ENCODE measurements at regions not wholly inside any gene's neighbourhood (a gene's known extent, or its start where the extent isn't known, plus 50 kb on each side); places are given as distances from the start of the nearest gene placed in this dataset.

GRCh38 chr12:77569876-77570275 is 260.8 kb upstream of the NAV3 start:
- DNase-seq (ENCODE audit: low read depth) = no peak
- TF ChIP-seq CTCF (conservative IDR thresholded peaks at IDR 0.05; ENCODE audit: low read depth, low read length) = no peak
- H3K4me3 ChIP-seq (ENCODE audit: low read length) = no peak overlapping the region

DNA sequence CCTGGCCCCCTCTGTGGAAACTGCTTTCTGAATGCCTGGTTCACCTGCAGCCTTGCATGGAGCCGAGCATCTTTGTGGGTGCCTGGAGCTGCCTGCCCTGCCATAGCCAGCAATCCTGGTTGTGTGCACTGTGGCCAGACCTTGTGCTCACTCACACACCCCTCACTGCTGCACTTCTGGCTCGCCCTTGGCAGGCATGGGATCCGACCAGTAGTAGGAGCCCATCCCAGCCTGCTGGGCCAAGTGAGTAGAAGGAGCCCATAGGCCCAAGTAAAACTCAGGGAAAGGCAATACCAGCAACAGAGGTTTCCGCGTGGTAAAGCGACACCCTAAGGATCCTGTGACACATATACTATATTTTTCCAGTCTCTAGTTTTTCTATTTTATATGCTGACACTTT is 270.0 kb upstream of the NAV3 start:
- TF ChIP-seq CTCF (conservative IDR thresholded peaks at IDR 0.05; ENCODE audit: low read depth, low read length) = no peak

DNA sequence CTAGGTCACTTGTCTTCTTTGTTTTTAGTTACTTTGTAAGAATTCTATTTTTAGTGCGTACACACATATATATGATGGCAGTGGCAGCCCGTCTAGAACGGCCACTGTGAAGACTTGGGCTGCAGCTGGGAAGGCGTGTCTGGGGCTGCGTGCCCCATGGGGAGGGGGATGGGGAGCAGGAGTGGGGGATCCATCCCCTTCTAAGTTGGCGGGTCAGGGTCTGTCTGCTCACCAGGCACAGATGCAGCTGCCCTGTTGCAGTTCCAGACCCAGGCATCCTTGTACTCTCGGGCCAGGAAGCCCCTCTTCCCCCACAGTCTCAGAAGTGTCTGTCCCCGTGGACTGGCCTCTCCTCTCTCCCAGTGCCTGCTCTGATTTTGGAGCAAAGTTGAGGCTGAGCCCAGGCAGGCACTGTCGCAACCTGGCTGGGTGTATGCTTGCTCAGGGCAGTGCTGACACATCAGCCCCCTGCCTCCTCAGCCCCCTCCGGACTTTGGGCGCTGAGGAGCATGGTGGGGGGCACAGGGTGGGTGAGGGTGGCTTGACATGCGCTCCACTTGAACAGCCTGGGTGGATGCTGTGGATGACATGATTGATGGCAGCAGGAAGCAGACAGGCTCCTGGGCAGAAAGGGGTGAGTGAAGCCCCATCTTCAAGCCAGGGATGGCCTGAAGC is 271.2 kb upstream of the NAV3 start:
- H3K4me3 ChIP-seq (ENCODE audit: low read length) = no peak overlapping the region
- TF ChIP-seq CTCF (conservative IDR thresholded peaks at IDR 0.05; ENCODE audit: low read depth, low read length) = no peak
- no peak for DNase-seq (ENCODE audit: low read depth)

More for the DNA sequence above, 270.0 kb upstream of the NAV3 start:
- H3K4me3 ChIP-seq (ENCODE audit: low read length) = no peak overlapping the region
- DNase-seq (ENCODE audit: low read depth) = no peak

DNA sequence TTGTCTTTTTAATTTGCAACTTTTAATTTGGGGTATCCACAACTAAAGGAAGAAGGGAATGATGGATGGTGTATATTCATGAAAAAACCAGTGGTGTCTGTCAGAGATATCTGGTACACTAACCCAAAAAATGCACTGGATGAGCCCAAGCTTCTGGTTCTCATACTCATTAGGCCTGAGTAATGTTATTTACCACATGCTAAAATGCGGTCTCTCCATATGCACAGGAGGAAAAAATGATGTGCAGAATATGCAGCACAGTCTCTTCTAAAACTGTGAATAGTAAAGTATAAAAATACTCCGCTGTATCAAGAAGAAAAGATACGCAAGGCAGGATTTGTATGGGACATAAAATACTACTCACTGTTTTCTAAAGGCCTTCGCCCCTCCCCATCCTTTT is 275.6 kb upstream of the NAV3 start:
- no peak for TF ChIP-seq CTCF (conservative IDR thresholded peaks at IDR 0.05; ENCODE audit: low read depth, low read length)
- no peak for DNase-seq (ENCODE audit: low read depth)
- H3K4me3 ChIP-seq (ENCODE audit: low read length) = no peak overlapping the region

- no peak for TF ChIP-seq CTCF (conservative IDR thresholded peaks at IDR 0.05; ENCODE audit: low read depth, low read length)
- DNase-seq (ENCODE audit: low read depth) = no peak
- H3K4me3 ChIP-seq (ENCODE audit: low read length) = no peak overlapping the region
Measured at GRCh38 chr12:77553976-77554619, 276.6 kb upstream of the NAV3 start.

DNA sequence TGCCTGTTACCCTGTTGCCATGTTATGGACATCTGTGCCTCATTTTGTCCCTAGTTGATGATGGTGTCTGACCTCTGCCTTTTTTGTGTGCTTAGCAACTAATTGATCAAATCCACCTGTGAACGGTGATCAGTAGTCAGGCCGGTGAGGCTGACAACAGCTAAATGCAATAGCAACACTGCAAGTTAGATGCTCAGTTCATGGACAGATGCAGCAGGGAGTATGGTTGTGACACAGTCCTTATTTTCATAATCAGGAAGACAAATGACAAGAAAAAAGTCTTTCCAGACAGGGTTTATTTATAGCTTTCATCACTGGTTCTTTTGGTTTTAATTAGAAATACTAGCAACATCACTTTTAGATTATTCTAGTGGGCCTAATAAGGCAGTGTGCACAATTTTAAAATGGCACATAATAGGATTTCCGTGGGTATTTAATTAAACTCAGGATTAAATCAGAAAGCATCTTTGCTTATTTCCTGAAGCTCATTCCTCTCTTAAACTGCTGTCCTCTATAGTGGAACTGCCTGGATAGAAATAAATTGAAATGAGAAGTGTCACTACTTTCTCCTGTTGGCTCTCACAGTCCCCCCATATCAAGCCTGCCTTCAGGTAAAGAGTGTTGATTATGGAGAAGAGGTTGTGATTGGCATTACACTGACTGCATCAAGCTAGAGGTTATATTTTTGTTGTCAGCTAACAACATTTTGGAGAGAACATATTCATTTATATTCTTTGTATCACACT is 281.1 kb upstream of the NAV3 start:
- DNase-seq (ENCODE audit: low read depth) = no peak
- no peak overlapping the region for H3K4me3 ChIP-seq (ENCODE audit: low read length)
- no peak for TF ChIP-seq CTCF (conservative IDR thresholded peaks at IDR 0.05; ENCODE audit: low read depth, low read length)
